ENCODE measurements at regions not wholly inside any gene's neighbourhood (a gene's known extent, or its start where the extent isn't known, plus 50 kb on each side); places are given as distances from the start of the nearest gene placed in this dataset.

GRCh38 chr11:69953356-69953755 is 124.8 kb upstream of the ANO1 start:
- TF ChIP-seq YY1 (IDR thresholded peaks at IDR 0.05; ENCODE audit: low read depth, low read length), result no peak
- TF ChIP-seq, protein P1, sequence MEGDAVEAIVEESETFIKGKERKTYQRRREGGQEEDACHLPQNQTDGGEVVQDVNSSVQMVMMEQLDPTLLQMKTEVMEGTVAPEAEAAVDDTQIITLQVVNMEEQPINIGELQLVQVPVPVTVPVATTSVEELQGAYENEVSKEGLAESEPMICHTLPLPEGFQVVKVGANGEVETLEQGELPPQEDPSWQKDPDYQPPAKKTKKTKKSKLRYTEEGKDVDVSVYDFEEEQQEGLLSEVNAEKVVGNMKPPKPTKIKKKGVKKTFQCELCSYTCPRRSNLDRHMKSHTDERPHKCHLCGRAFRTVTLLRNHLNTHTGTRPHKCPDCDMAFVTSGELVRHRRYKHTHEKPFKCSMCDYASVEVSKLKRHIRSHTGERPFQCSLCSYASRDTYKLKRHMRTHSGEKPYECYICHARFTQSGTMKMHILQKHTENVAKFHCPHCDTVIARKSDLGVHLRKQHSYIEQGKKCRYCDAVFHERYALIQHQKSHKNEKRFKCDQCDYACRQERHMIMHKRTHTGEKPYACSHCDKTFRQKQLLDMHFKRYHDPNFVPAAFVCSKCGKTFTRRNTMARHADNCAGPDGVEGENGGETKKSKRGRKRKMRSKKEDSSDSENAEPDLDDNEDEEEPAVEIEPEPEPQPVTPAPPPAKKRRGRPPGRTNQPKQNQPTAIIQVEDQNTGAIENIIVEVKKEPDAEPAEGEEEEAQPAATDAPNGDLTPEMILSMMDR (IDR thresholded peaks at IDR 0.05 in 2 of 3, conservative IDR thresholded peaks at IDR 0.05 in 1 of 3; ENCODE audit: control insufficient read depth in 2 of 3, extremely low read depth in 1 of 3, insufficient read depth in 1 of 3, low read depth in 3 of 3, low read length in 3 of 3), result no peak

Data from GM12878 (cell line).